ENCODE measurements at regions not wholly inside any gene's neighbourhood (a gene's known extent, or its start where the extent isn't known, plus 50 kb on each side); places are given as distances from the start of the nearest gene placed in this dataset.

DNA sequence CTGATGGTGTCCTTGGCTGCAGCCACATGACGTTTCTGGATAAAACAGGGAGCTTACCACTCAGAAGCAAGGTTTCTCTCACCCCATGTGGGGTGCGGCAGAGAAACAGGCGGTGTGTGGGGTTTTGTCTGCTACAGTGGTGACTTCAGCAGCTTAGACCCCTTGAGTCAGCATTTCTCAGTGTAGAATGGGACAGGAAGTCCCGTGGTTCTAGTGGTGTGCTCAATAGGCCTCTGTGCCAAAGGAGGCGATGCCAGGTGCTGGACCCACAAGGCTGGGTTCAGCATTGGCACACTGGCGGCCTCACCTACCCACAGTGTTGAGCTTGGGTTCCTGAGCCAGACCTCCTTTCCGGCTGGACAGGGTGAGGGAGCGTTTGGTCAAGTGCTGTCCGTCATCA lies 125.2 kb upstream of the SMIM23 start:
- no peaks in the 10 kb centered on the region for H3K27me3 ChIP-seq
- DNase-seq (ENCODE audit: low spot score in 2 of 2): no peak
- H3K4me3 ChIP-seq: no peak overlapping the region
- no peaks in the 10 kb centered on the region for H3K36me3 ChIP-seq
- H3K4me1 ChIP-seq: peaks cover 0 to 9% of the 10 kb centered on the region in 2 donors
- H3K27ac ChIP-seq: no peak overlapping the region
- intact Hi-C loops (cut with DNase I): loop anchor here (10.0 kb wide), 2 partner anchors 246 to 624 kb away; partner anchors contain the start of genes FGF18 and UBTD2
- H3K9me3 ChIP-seq: no peaks in the 10 kb centered on the region
- TF ChIP-seq, protein P1, sequence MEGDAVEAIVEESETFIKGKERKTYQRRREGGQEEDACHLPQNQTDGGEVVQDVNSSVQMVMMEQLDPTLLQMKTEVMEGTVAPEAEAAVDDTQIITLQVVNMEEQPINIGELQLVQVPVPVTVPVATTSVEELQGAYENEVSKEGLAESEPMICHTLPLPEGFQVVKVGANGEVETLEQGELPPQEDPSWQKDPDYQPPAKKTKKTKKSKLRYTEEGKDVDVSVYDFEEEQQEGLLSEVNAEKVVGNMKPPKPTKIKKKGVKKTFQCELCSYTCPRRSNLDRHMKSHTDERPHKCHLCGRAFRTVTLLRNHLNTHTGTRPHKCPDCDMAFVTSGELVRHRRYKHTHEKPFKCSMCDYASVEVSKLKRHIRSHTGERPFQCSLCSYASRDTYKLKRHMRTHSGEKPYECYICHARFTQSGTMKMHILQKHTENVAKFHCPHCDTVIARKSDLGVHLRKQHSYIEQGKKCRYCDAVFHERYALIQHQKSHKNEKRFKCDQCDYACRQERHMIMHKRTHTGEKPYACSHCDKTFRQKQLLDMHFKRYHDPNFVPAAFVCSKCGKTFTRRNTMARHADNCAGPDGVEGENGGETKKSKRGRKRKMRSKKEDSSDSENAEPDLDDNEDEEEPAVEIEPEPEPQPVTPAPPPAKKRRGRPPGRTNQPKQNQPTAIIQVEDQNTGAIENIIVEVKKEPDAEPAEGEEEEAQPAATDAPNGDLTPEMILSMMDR (IDR thresholded peaks at IDR 0.05): no peak

GRCh38 chr5:171661143-171661542 lies 124.5 kb upstream of the SMIM23 start:
- TF ChIP-seq, protein P1 (IDR thresholded peaks at IDR 0.05): no peak
- Histone ChIP-seq H3K4me1 (peaks cover 0 to 9% of the 10 kb centered on the region in 2 donors), H3K27me3 (no peaks in the 10 kb centered on the region), H3K36me3 (no peaks in the 10 kb centered on the region), H3K9me3 (no peaks in the 10 kb centered on the region), H3K4me3 (no peak overlapping the region), H3K27ac (no peak overlapping the region)
- DNase-seq (ENCODE audit: low spot score in 2 of 2): no peak
- intact Hi-C loops (cut with DNase I): loop anchor here (10.0 kb wide), 2 partner anchors 246 to 624 kb away; partner anchors contain the start of genes FGF18 and UBTD2

GRCh38 chr5:171663311-171664085 lies 122.1 kb upstream of the SMIM23 start:
- Histone ChIP-seq H3K4me3 (no peak overlapping the region), H3K36me3 (no peaks in the 10 kb centered on the region)

DNA sequence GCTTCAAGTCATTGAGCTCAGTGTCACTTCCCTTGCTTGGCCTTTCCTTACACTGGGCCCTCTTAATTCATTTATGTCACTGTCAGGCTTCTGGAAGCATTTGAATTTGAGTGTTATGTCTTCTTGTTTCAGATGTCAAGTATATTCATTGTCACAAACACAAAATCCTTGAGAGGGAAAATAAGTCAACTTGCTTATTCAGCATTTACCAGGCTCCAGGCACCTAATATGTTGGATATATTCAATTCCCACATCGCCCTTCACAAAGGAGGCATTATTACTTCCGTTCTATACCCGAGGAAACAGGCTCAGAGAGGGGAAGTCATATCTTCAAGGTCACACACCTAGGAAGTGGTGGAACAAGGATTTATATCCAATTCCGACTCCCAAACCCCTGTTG lies 121.1 kb upstream of the SMIM23 start:
- DNase-seq (ENCODE audit: low spot score in 2 of 2): no peak
- Histone ChIP-seq H3K36me3 (no peaks in the 10 kb centered on the region), H3K9me3 (no peaks in the 10 kb centered on the region), H3K4me3 (no peak overlapping the region), H3K27me3 (no peaks in the 10 kb centered on the region), H3K4me1 (peaks cover 0 to 19% of the 10 kb centered on the region in 2 donors), H3K27ac (no peak overlapping the region)
- TF ChIP-seq, protein P1 (IDR thresholded peaks at IDR 0.05): no peak
- intact Hi-C loops (cut with DNase I): loop anchor here (10.0 kb wide), 2 partner anchors 250 to 620 kb away; partner anchors contain the start of genes FGF18 and UBTD2

More at GRCh38 chr5:171663311-171664085, 122.1 kb upstream of the SMIM23 start:
- no peak for DNase-seq (ENCODE audit: low spot score in 2 of 2)
- no peaks in the 10 kb centered on the region for H3K9me3 ChIP-seq
- H3K27ac ChIP-seq: no peak overlapping the region
- intact Hi-C loops (cut with DNase I): loop anchor here (10.0 kb wide), 2 partner anchors 249 to 621 kb away; partner anchors contain the start of genes FGF18 and UBTD2
- TF ChIP-seq, protein P1 (IDR thresholded peaks at IDR 0.05): no peak
- no peaks in the 10 kb centered on the region for H3K27me3 ChIP-seq
- peaks cover 0 to 19% of the 10 kb centered on the region in 2 donors for H3K4me1 ChIP-seq

- TF ChIP-seq, protein P1 (IDR thresholded peaks at IDR 0.05): no peak
- H3K27me3 ChIP-seq: no peaks in the 10 kb centered on the region
- no peak overlapping the region for H3K27ac ChIP-seq
- no peak for DNase-seq (ENCODE audit: low spot score in 2 of 2)
- intact Hi-C loops (cut with DNase I): loop anchor here (5.0 to 10.0 kb wide), 3 partner anchors 70 to 618 kb away; partner anchors contain the start of genes FGF18 and UBTD2
- H3K36me3 ChIP-seq: no peaks in the 10 kb centered on the region
- H3K4me1 ChIP-seq: peaks cover 0 to 10% of the 10 kb centered on the region in 2 donors
- no peaks in the 10 kb centered on the region for H3K9me3 ChIP-seq
- no peak overlapping the region for H3K4me3 ChIP-seq
These were observed 118.8 kb upstream of the SMIM23 start for GRCh38 chr5:171666815-171667214.

Measured in ascending aorta (tissue), 2 donors.